ENCODE measurements at regions not wholly inside any gene's neighbourhood (a gene's known extent, or its start where the extent isn't known, plus 50 kb on each side); places are given as distances from the start of the nearest gene placed in this dataset.

DNA sequence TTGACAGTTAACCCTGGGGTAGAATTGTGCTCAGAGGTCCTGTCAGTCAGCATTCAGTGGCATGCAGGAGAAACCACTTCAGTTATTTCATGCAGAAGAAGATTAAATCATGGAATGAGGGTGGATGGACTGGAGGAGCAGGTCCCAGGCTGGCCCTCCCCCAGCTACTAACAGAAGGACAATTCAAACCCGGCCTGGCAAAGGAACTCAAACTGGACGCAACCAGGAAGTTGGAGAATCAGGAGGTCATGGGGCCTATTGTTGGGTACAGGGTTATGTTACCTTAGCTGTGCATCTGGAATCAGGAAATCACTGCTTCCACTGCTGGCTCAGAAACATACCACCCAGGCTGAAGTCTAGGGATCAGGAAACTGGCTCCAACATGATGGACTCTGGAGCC is 121.4 kb downstream of the GPAT3 start:
- Histone ChIP-seq H3K27me3 (peaks cover 3% of the 10 kb centered on the region), H3K27ac (no peak overlapping the region), H3K4me3 (no peak overlapping the region), H3K9me3 (replicated peaks in 1 of 3) (no peaks in the 10 kb centered on the region), H3K36me3 (replicated peaks in 1 of 2) (no peaks in the 10 kb centered on the region), H3K4me1 (replicated peaks in 1 of 2) (no peaks in the 10 kb centered on the region)
- 59 to 68% (median 64%) methylated on average over 2 of the region's 2 CpGs for WGBS, 4 donors
- intact Hi-C loops (cut with DNase I), result no loop called here
- DNase-seq, result no peak
- TF ChIP-seq POLR2A (IDR thresholded peaks at IDR 0.05), result no peak
- TF ChIP-seq, protein P1, sequence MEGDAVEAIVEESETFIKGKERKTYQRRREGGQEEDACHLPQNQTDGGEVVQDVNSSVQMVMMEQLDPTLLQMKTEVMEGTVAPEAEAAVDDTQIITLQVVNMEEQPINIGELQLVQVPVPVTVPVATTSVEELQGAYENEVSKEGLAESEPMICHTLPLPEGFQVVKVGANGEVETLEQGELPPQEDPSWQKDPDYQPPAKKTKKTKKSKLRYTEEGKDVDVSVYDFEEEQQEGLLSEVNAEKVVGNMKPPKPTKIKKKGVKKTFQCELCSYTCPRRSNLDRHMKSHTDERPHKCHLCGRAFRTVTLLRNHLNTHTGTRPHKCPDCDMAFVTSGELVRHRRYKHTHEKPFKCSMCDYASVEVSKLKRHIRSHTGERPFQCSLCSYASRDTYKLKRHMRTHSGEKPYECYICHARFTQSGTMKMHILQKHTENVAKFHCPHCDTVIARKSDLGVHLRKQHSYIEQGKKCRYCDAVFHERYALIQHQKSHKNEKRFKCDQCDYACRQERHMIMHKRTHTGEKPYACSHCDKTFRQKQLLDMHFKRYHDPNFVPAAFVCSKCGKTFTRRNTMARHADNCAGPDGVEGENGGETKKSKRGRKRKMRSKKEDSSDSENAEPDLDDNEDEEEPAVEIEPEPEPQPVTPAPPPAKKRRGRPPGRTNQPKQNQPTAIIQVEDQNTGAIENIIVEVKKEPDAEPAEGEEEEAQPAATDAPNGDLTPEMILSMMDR (IDR thresholded peaks at IDR 0.05), result no peak

Small RNA genes in the stretch of these regions (small RNA-seq; reads per million reads assigned to genes)
- 0 reads per million in 2 donors for gene RNU6-774P
